Panc1 (cell line): ENCODE measurements at regions not wholly inside any gene's neighbourhood (a gene's known extent, or its start where the extent isn't known, plus 50 kb on each side); places are given as distances from the start of the nearest gene placed in this dataset.
"Not testable (repeated sequence)": the region's sequence is repeated elsewhere in the genome, so short reads cannot be mapped to it uniquely, and the experiment has no call there.

Experiments used
- ATAC-seq: fragments of 200-7000 bp; cut with Tn5 transposase; 2 replicates; pipeline ENCODE4 v1.9.1; 2020; ENCODE audit warnings: mild to moderate bottlenecking, moderate library complexity
- BruUV-seq: library from RNA; stranded (reverse); fragments of 400-500 nt; replicated peaks from 2 replicates; lab custom pipeline; 2021; lab: Mats Ljungman, UMichigan
- CTCF ChIA-PET: fragments of 300-600 bp; sonication (Branson Sonifier 250); formaldehyde crosslinking; loops from one replicate; lab custom pipeline; 2022; ENCODE audit warnings: antibody characterized with exemption; lab: Charles Lee
- POLR2A ChIA-PET: fragments of 300-600 bp; sonication (Branson Sonifier 250); formaldehyde crosslinking; loops from one replicate; lab custom pipeline; 2022; ENCODE audit warnings: antibody characterized with exemption; lab: Charles Lee
- DNase-seq: peaks from one replicate; pipeline ENCODE4 v3.0.0-alpha.2; 2010; ENCODE audit warnings: low read depth, low spot score
- H3K27ac ChIP-seq: 2 replicates; pipeline ENCODE4 v1.5.1; 2011; ENCODE audit warnings: mild to moderate bottlenecking, low read length, inconsistent platforms
- H3K27me3 ChIP-seq: fragments of 200-500 bp; sonication (Bioruptor generic); 2 replicates; pipeline ENCODE4 v1.6.0; 2014; ENCODE audit warnings: low read length, inconsistent platforms; ENCODE audit not compliant: control insufficient read depth, insufficient read depth
- H3K36me3 ChIP-seq: fragments of 200-500 bp; sonication (Bioruptor generic); 2 replicates; pipeline ENCODE4 v1.5.1; 2014; ENCODE audit warnings: inconsistent platforms, mild to moderate bottlenecking, low read length, moderate library complexity; ENCODE audit not compliant: control insufficient read depth, insufficient read depth
- H3K4me1 ChIP-seq: 2 replicates; pipeline ENCODE4 v1.5.1; 2011; ENCODE audit warnings: inconsistent platforms, mild to moderate bottlenecking, low read length, moderate library complexity; ENCODE audit not compliant: control insufficient read depth, insufficient read depth
- H3K4me3 ChIP-seq, 2 experiments: 2 replicates each; pipeline ENCODE4 v1.5.1; 2011 to 2012; ENCODE audit warnings: low read depth in 2 of 2, low read length in 2 of 2, mild to moderate bottlenecking in 2 of 2, inconsistent platforms in 1 of 2, moderate library complexity in 1 of 2
- H3K9me3 ChIP-seq: fragments of 200-500 bp; sonication (Bioruptor generic); 2 replicates; pipeline ENCODE4 v1.5.1; 2014; ENCODE audit warnings: low read depth, mild to moderate bottlenecking, inconsistent platforms, low read length, moderate library complexity; ENCODE audit not compliant: control insufficient read depth, insufficient read depth
- CTCF ChIP-seq: fragments of 450-650 bp; IDR thresholded peaks from 2 replicates; pipeline ENCODE4 v1.5.1; 2017; ENCODE audit warnings: mild to moderate bottlenecking
- POLR2AphosphoS5 ChIP-seq: IDR thresholded peaks from 2 replicates; pipeline ENCODE4 v1.6.1; 2012; ENCODE audit warnings: mild to moderate bottlenecking, low read depth, low read length, moderate library complexity
- REST ChIP-seq, 2 experiments: IDR thresholded peaks; 2 replicates each; pipeline ENCODE4 v1.6.1; 2011 to 2012; ENCODE audit warnings: low read depth in 2 of 2, control low read depth in 1 of 2, low read length in 1 of 2, mild to moderate bottlenecking in 1 of 2, moderate library complexity in 1 of 2; ENCODE audit not compliant: insufficient read depth in 1 of 2
- SIN3A ChIP-seq: IDR thresholded peaks from 2 replicates; pipeline ENCODE4 v1.6.1; 2012; ENCODE audit warnings: low read depth, mild to moderate bottlenecking, low read length, moderate library complexity, borderline replicate concordance; ENCODE audit not compliant: insufficient read depth
- TCF7L2 ChIP-seq: IDR thresholded peaks from 2 replicates; pipeline ENCODE4 v1.6.1; 2011; ENCODE audit warnings: mild to moderate bottlenecking, low read depth, low read length, inconsistent platforms
- in situ Hi-C: cut with HindIII; loops from 2 replicates; pipeline ENCODE4 v1.10.0; 2016; ENCODE audit warnings: low sequenced_read_pairs, low pct_unique_long_range_greater_than_20kb
- intact Hi-C: fragments of 100-400 bp; cut with micrococcal nuclease; formaldehyde crosslinking; loops from one replicate; pipeline ENCODE4 v1.10.0; 2022; ENCODE audit not compliant: unreplicated experiment

GRCh38 chr5:25669645-25670401, 1025.0 kb upstream of the CDH10 start:
- Histone ChIP-seq H3K27me3 (no peaks in the 10 kb centered on the region), H3K9me3 (no peaks in the 10 kb centered on the region), H3K4me1 (no peaks in the 10 kb centered on the region), H3K36me3 (no peaks in the 10 kb centered on the region), H3K27ac (no peak overlapping the region), H3K4me3 (no peak overlapping the region)
- ChIA-PET POLR2A (no interaction called here), CTCF (no interaction called here)
- DNase-seq: no peak
- no peak for ATAC-seq
- BruUV-seq: no TSS peak
- intact Hi-C loops: no loop called here
- TF ChIP-seq POLR2AphosphoS5 (no peak), TCF7L2 (no peak), SIN3A (no peak), REST (IDR thresholded peaks at IDR 0.05; ENCODE audit: insufficient read depth in 1 of 2, low read depth in 2 of 2, low read length in 1 of 2) (no peak), CTCF (no peak)
- in situ Hi-C loops: no loop called here

- intact Hi-C loops: no loop called here
- POLR2A ChIA-PET: no interaction called here
- ATAC-seq (no peak), DNase-seq (no peak)
- BruUV-seq: no TSS peak
- TF ChIP-seq TCF7L2 (no peak), POLR2AphosphoS5 (no peak), REST (IDR thresholded peaks at IDR 0.05; ENCODE audit: insufficient read depth in 1 of 2, low read depth in 2 of 2, low read length in 1 of 2) (no peak), SIN3A (no peak), CTCF (no peak)
- in situ Hi-C loops: no loop called here
- Histone ChIP-seq H3K4me1 (no peaks in the 10 kb centered on the region), H3K27me3 (no peaks in the 10 kb centered on the region), H3K9me3 (peaks cover 11% of the 10 kb centered on the region; the same call in 1 of the 2 replicates), H3K27ac (no peak overlapping the region), H3K36me3 (no peaks in the 10 kb centered on the region), H3K4me3 (no peak overlapping the region)
- CTCF ChIA-PET: no interaction called here
Observed at GRCh38 chr5:25662610-25663009, 1017.8 kb upstream of the CDH10 start.

GRCh38 chr5:25650316-25650715, 1005.5 kb upstream of the CDH10 start:
- DNase-seq, BruUV-seq, intact Hi-C loops, H3K4me1 ChIP-seq, H3K4me3 ChIP-seq, H3K27ac ChIP-seq, H3K27me3 ChIP-seq, H3K9me3 ChIP-seq, in situ Hi-C loops, ATAC-seq, POLR2A ChIA-PET, CTCF ChIA-PET, H3K36me3 ChIP-seq: not testable (repeated sequence)
